Epithelial cell of proximal tubule (primary cell): ENCODE measurements at regions not wholly inside any gene's neighbourhood (a gene's known extent, or its start where the extent isn't known, plus 50 kb on each side); places are given as distances from the start of the nearest gene placed in this dataset.
A peak's percentile ranks its signal among the peaks of the same experiment; 100 is the strongest.

Experiments used
- DNase-seq: peaks from one replicate; pipeline ENCODE4 v3.0.0-alpha.2; 2011; ENCODE audit warnings: low read depth
- H3K4me3 ChIP-seq: 2 replicates; pipeline ENCODE4 v1.5.1; 2011; ENCODE audit warnings: low read depth, mild to moderate bottlenecking, low read length
- CTCF ChIP-seq: conservative IDR thresholded peaks from 2 replicates; pipeline ENCODE4 v1.5.1; 2012; ENCODE audit warnings: low read depth, mild to moderate bottlenecking, low read length

GRCh38 chr17:71748872-71749271 is 371.9 kb upstream of the SOX9 start:
- TF ChIP-seq CTCF: no peak
- no peak overlapping the region for H3K4me3 ChIP-seq
- no peak for DNase-seq

GRCh38 chr17:71753070-71753469 is 367.8 kb upstream of the SOX9 start:
- no peak overlapping the region for H3K4me3 ChIP-seq
- no peak for TF ChIP-seq CTCF
- DNase-seq: no peak

GRCh38 chr17:71757156-71757555 is 363.7 kb upstream of the SOX9 start:
- H3K4me3 ChIP-seq: no peak overlapping the region
- no peak for TF ChIP-seq CTCF

GRCh38 chr17:71757956-71758355 is 362.9 kb upstream of the SOX9 start:
- no peak for DNase-seq
- no peak overlapping the region for H3K4me3 ChIP-seq
- TF ChIP-seq CTCF: no peak

More at GRCh38 chr17:71757156-71757555, 363.7 kb upstream of the SOX9 start:
- no peak for DNase-seq

- no peak overlapping the region for H3K4me3 ChIP-seq
- no peak for TF ChIP-seq CTCF
- no peak for DNase-seq
These were observed 361.3 kb upstream of the SOX9 start for GRCh38 chr17:71759422-71760060.

GRCh38 chr17:71760062-71760720 is 360.6 kb upstream of the SOX9 start:
- no peak for DNase-seq
- peak; percentile 44 for TF ChIP-seq CTCF
- H3K4me3 ChIP-seq: no peak overlapping the region

GRCh38 chr17:71762526-71762925 is 358.3 kb upstream of the SOX9 start:
- H3K4me3 ChIP-seq: no peak overlapping the region
- TF ChIP-seq CTCF: no peak
- no peak for DNase-seq
